ENCODE measurements at regions not wholly inside any gene's neighbourhood (a gene's known extent, or its start where the extent isn't known, plus 50 kb on each side); places are given as distances from the start of the nearest gene placed in this dataset.

DNA sequence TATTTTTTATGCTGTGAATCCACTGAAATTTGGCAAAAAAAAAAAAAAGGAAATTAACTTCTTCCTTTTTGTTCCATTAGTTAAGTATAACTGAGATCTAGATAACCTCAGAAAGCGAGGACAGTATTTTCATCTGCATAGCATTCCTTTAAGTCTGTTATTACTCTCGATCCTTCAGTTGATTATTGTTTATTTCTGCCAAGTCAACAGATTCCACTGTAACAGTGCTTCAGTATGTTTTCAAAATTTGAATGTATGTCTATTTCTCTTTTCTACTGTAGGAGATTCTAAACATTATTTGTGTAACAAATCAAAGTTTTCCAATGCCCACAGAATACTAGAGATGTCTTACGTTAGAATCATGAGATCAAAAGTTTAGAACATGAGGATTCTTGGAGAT, 133.1 kb upstream of the RGPD4 start:
- H4K20me1 ChIP-seq (ENCODE audit: insufficient read depth): no peaks in the 10 kb centered on the region
- H3K36me3 ChIP-seq (replicated peaks in 1 of 2; ENCODE audit: control insufficient read depth in 1 of 2, insufficient read depth in 2 of 2, low read length in 1 of 2): no peaks in the 10 kb centered on the region
- H3K27me3 ChIP-seq (ENCODE audit: insufficient read depth): no peaks in the 10 kb centered on the region
- POLR2A ChIA-PET: no interaction called here
- H3K4me1 ChIP-seq (ENCODE audit: control insufficient read depth in 1 of 2, insufficient read depth in 2 of 2, low read depth in 1 of 2, low read length in 1 of 2): no peaks in the 10 kb centered on the region; a peak in 1 of 4 replicates
- no peak overlapping the region for H3K4me2 ChIP-seq
- CTCF ChIA-PET: no interaction called here
- no peak overlapping the region for H3K4me3 ChIP-seq (ENCODE audit: low read depth in 2 of 2, low read length in 1 of 2)
- H3K27ac ChIP-seq (ENCODE audit: low read depth in 2 of 2, low read length in 1 of 2): no peak overlapping the region
- no peaks in the 10 kb centered on the region for H3K79me2 ChIP-seq (ENCODE audit: insufficient read depth)
- no peak for DNase-seq
- no peaks in the 10 kb centered on the region for H3K9me3 ChIP-seq
- H3K9me2 ChIP-seq: no peaks in the 10 kb centered on the region
- WGBS (ENCODE audit: low lambda C conversion rate): 53% methylated on average over 3 of the region's 3 CpGs
- no peak for TF ChIP-seq RAD21 (IDR thresholded peaks at IDR 0.05; ENCODE audit: low read length)
- no peak for TF ChIP-seq RFX5 (IDR thresholded peaks at IDR 0.05; ENCODE audit: low read length)
- TF ChIP-seq, protein P1, sequence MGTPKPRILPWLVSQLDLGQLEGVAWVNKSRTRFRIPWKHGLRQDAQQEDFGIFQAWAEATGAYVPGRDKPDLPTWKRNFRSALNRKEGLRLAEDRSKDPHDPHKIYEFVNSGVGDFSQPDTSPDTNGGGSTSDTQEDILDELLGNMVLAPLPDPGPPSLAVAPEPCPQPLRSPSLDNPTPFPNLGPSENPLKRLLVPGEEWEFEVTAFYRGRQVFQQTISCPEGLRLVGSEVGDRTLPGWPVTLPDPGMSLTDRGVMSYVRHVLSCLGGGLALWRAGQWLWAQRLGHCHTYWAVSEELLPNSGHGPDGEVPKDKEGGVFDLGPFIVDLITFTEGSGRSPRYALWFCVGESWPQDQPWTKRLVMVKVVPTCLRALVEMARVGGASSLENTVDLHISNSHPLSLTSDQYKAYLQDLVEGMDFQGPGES (IDR thresholded peaks at IDR 0.05; ENCODE audit: low read depth, low read length): no peak
- TF ChIP-seq, protein P2, sequence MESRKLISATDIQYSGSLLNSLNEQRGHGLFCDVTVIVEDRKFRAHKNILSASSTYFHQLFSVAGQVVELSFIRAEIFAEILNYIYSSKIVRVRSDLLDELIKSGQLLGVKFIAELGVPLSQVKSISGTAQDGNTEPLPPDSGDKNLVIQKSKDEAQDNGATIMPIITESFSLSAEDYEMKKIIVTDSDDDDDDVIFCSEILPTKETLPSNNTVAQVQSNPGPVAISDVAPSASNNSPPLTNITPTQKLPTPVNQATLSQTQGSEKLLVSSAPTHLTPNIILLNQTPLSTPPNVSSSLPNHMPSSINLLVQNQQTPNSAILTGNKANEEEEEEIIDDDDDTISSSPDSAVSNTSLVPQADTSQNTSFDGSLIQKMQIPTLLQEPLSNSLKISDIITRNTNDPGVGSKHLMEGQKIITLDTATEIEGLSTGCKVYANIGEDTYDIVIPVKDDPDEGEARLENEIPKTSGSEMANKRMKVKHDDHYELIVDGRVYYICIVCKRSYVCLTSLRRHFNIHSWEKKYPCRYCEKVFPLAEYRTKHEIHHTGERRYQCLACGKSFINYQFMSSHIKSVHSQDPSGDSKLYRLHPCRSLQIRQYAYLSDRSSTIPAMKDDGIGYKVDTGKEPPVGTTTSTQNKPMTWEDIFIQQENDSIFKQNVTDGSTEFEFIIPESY (IDR thresholded peaks at IDR 0.05; ENCODE audit: borderline replicate concordance, low read depth): no peak
- TF ChIP-seq GATA2 (CRISPR knock-in tag; IDR thresholded peaks at IDR 0.05): no peak
- TF ChIP-seq YY1 (IDR thresholded peaks at IDR 0.05; ENCODE audit: low read depth): no peak
- TF ChIP-seq TAF1 (IDR thresholded peaks at IDR 0.05; ENCODE audit: borderline replicate concordance, low read depth, low read length): no peak
- no peak for TF ChIP-seq ELF1 (IDR thresholded peaks at IDR 0.05)
- TF ChIP-seq SMC3 (IDR thresholded peaks at IDR 0.05; ENCODE audit: low read depth, low read length): no peak
- no peak for TF ChIP-seq MXI1 (IDR thresholded peaks at IDR 0.05; ENCODE audit: low read depth, low read length)
- no peak for TF ChIP-seq EZH2phosphoT487 (IDR thresholded peaks at IDR 0.05; ENCODE audit: borderline replicate concordance, low read depth)
- TF ChIP-seq MEF2A (IDR thresholded peaks at IDR 0.05; ENCODE audit: borderline replicate concordance, low read depth): no peak
- TF ChIP-seq NRF1 (IDR thresholded peaks at IDR 0.05; ENCODE audit: low read depth, low read length): no peak
- no peak overlapping the region for H3K9ac ChIP-seq
- H3F3A ChIP-seq (replicated peaks; ENCODE audit: insufficient read depth): no peaks in the 10 kb centered on the region
- no peak overlapping the region for H2AFZ ChIP-seq (ENCODE audit: low read depth)

DNA sequence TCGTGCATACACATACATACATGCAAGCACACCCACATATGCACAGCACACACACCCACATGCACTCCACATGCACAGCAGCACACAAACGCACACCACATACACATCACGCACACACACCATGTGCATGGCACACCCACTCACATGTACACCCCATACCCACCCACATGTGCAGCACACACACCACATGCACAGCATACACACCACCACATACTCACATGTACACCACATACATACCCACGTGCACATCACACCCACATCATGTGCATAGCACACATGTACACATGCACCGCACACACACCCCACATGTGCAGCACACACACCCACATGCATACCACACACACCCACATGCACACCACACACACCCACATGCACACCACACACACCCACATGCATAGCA, 132.0 kb upstream of the RGPD4 start:
- H3K79me2 ChIP-seq (ENCODE audit: insufficient read depth): no peaks in the 10 kb centered on the region
- no peak overlapping the region for H3K4me2 ChIP-seq
- H3K36me3 ChIP-seq (replicated peaks in 1 of 2; ENCODE audit: control insufficient read depth in 1 of 2, insufficient read depth in 2 of 2, low read length in 1 of 2): no peaks in the 10 kb centered on the region
- no peaks in the 10 kb centered on the region for H3K27me3 ChIP-seq (ENCODE audit: insufficient read depth)
- H3K27ac ChIP-seq (ENCODE audit: low read depth in 2 of 2, low read length in 1 of 2): no peak overlapping the region
- ChIA-PET CTCF (no interaction called here), POLR2A (no interaction called here)
- no peak for TF ChIP-seq SIN3A (IDR thresholded peaks at IDR 0.05; ENCODE audit: borderline replicate concordance, low read depth, low read length)
- TF ChIP-seq FOXM1 (IDR thresholded peaks at IDR 0.05; ENCODE audit: low read depth): no peak
- no peak for TF ChIP-seq JUND (IDR thresholded peaks at IDR 0.05)
- no peak for TF ChIP-seq GABPA (IDR thresholded peaks at IDR 0.05; ENCODE audit: low read depth)
- TF ChIP-seq, protein P3, sequence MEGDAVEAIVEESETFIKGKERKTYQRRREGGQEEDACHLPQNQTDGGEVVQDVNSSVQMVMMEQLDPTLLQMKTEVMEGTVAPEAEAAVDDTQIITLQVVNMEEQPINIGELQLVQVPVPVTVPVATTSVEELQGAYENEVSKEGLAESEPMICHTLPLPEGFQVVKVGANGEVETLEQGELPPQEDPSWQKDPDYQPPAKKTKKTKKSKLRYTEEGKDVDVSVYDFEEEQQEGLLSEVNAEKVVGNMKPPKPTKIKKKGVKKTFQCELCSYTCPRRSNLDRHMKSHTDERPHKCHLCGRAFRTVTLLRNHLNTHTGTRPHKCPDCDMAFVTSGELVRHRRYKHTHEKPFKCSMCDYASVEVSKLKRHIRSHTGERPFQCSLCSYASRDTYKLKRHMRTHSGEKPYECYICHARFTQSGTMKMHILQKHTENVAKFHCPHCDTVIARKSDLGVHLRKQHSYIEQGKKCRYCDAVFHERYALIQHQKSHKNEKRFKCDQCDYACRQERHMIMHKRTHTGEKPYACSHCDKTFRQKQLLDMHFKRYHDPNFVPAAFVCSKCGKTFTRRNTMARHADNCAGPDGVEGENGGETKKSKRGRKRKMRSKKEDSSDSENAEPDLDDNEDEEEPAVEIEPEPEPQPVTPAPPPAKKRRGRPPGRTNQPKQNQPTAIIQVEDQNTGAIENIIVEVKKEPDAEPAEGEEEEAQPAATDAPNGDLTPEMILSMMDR (IDR thresholded peaks at IDR 0.05): no peak
- TF ChIP-seq, protein P4, sequence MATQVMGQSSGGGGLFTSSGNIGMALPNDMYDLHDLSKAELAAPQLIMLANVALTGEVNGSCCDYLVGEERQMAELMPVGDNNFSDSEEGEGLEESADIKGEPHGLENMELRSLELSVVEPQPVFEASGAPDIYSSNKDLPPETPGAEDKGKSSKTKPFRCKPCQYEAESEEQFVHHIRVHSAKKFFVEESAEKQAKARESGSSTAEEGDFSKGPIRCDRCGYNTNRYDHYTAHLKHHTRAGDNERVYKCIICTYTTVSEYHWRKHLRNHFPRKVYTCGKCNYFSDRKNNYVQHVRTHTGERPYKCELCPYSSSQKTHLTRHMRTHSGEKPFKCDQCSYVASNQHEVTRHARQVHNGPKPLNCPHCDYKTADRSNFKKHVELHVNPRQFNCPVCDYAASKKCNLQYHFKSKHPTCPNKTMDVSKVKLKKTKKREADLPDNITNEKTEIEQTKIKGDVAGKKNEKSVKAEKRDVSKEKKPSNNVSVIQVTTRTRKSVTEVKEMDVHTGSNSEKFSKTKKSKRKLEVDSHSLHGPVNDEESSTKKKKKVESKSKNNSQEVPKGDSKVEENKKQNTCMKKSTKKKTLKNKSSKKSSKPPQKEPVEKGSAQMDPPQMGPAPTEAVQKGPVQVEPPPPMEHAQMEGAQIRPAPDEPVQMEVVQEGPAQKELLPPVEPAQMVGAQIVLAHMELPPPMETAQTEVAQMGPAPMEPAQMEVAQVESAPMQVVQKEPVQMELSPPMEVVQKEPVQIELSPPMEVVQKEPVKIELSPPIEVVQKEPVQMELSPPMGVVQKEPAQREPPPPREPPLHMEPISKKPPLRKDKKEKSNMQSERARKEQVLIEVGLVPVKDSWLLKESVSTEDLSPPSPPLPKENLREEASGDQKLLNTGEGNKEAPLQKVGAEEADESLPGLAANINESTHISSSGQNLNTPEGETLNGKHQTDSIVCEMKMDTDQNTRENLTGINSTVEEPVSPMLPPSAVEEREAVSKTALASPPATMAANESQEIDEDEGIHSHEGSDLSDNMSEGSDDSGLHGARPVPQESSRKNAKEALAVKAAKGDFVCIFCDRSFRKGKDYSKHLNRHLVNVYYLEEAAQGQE (IDR thresholded peaks at IDR 0.05; ENCODE audit: low read depth, low read length): no peak
- TF ChIP-seq TEAD4 (IDR thresholded peaks at IDR 0.05; ENCODE audit: borderline replicate concordance, insufficient read depth): no peak
- TF ChIP-seq GATA2 (CRISPR knock-in tag; IDR thresholded peaks at IDR 0.05): no peak
- TF ChIP-seq RXRA (IDR thresholded peaks at IDR 0.05; ENCODE audit: borderline replicate concordance, low read depth): no peak
- TF ChIP-seq RAD21 (IDR thresholded peaks at IDR 0.05; ENCODE audit: low read length): no peak
- TF ChIP-seq FOSL2 (IDR thresholded peaks at IDR 0.05; ENCODE audit: borderline replicate concordance, low read depth): no peak
- no peak for TF ChIP-seq MXI1 (IDR thresholded peaks at IDR 0.05; ENCODE audit: low read depth, low read length)
- DNase-seq: no peak
- no peaks in the 10 kb centered on the region for H4K20me1 ChIP-seq (ENCODE audit: insufficient read depth)
- 43% methylated on average over 5 of the region's 5 CpGs for WGBS (ENCODE audit: low lambda C conversion rate)
- no peak overlapping the region for H3K9ac ChIP-seq
- no peaks in the 10 kb centered on the region for H3K9me2 ChIP-seq
- no peak overlapping the region for H3K4me3 ChIP-seq (ENCODE audit: low read depth in 2 of 2, low read length in 1 of 2)
- H3K9me3 ChIP-seq: no peaks in the 10 kb centered on the region
- H2AFZ ChIP-seq (ENCODE audit: low read depth): no peak overlapping the region
- no peaks in the 10 kb centered on the region; a peak in 1 of 4 replicates for H3K4me1 ChIP-seq (ENCODE audit: control insufficient read depth in 1 of 2, insufficient read depth in 2 of 2, low read depth in 1 of 2, low read length in 1 of 2)
- no peaks in the 10 kb centered on the region for H3F3A ChIP-seq (replicated peaks; ENCODE audit: insufficient read depth)

All from SK-N-SH (cell line).